ENCODE measurements at regions not wholly inside any gene's neighbourhood (a gene's known extent, or its start where the extent isn't known, plus 50 kb on each side); places are given as distances from the start of the nearest gene placed in this dataset.

GRCh38 chr4:66911880-66912279 is 633.4 kb downstream of the CENPC start:
- ChIA-PET CTCF (ENCODE audit: low intra/inter-chr PET ratio, low total read pairs) (no interaction called here), POLR2A (no interaction called here)
- TF ChIP-seq AKAP8 (CRISPR knock-in tag; IDR thresholded peaks at IDR 0.05): no peak
- no peak for TF ChIP-seq BRCA1 (CRISPR knock-in tag; IDR thresholded peaks at IDR 0.05)
- TF ChIP-seq CREB1 (IDR thresholded peaks at IDR 0.05): 0 out of 2 replicates have a peak, but pooled peaks have one; percentile 26
- TF ChIP-seq CREB1 (CRISPR knock-in tag; IDR thresholded peaks at IDR 0.05): no peak
- Histone ChIP-seq H3K9me3 (ENCODE audit: low read length) (no peaks in the 10 kb centered on the region), H3K4me2 (ENCODE audit: low read depth, low read length) (no peak overlapping the region), H3K27ac (ENCODE audit: extremely low read length, insufficient read depth, low read length) (no peak overlapping the region), H2AFZ (ENCODE audit: low read length) (no peak overlapping the region), H3K79me2 (ENCODE audit: insufficient read depth, low read length) (no peaks in the 10 kb centered on the region), H4K20me1 (ENCODE audit: insufficient read depth, low read length) (no peaks in the 10 kb centered on the region), H3K27me3 (ENCODE audit: control insufficient read depth in 1 of 2, insufficient read depth in 2 of 2, low read length in 2 of 2) (no peaks in the 10 kb centered on the region; a peak in 1 of 5 replicates), H3K4me3 (replicated peaks in 1 of 3; ENCODE audit: insufficient read depth in 1 of 3, low read depth in 2 of 3, low read length in 3 of 3) (no peak overlapping the region), H3K4me1 (ENCODE audit: insufficient read depth, low read length) (no peaks in the 10 kb centered on the region), H3K9ac (ENCODE audit: insufficient read depth, low read depth, low read length) (no peak overlapping the region), H3K36me3 (replicated peaks in 1 of 2; ENCODE audit: control insufficient read depth in 1 of 2, insufficient read depth in 2 of 2, low read length in 2 of 2) (no peaks in the 10 kb centered on the region)
- ATAC-seq (no peak), DNase-seq (ENCODE audit: low spot score) (no peak), FAIRE-seq (no peak)
- intact Hi-C loops (cut with micrococcal nuclease; ENCODE audit: unreplicated experiment): no loop called here
- BruUV-seq (replicated peaks): no TSS peak
- 47% methylated on average over 2 of the region's 2 CpGs for whole genome bisulfite sequencing (ENCODE audit: low lambda C conversion rate)
- in situ Hi-C loops (cut with HindIII; ENCODE audit: extremely low pct_ligation_motif_present, low pct_unique_long_range_greater_than_20kb): no loop called here

GRCh38 chr4:66906314-66906713 is 639.0 kb downstream of the CENPC start:
- 0% methylated on average over 2 of the region's 2 CpGs for WGBS (ENCODE audit: low lambda C conversion rate)

More at GRCh38 chr4:66906314-66906713, 639.0 kb downstream of the CENPC start:
- DNase-seq (ENCODE audit: low spot score): no peak
- H4K20me1 ChIP-seq (ENCODE audit: insufficient read depth, low read length): no peaks in the 10 kb centered on the region
- H2AFZ ChIP-seq (ENCODE audit: low read length): no peak overlapping the region
- H3K4me2 ChIP-seq (ENCODE audit: low read depth, low read length): no peak overlapping the region
- no peaks in the 10 kb centered on the region; a peak in 1 of 5 replicates for H3K27me3 ChIP-seq (ENCODE audit: control insufficient read depth in 1 of 2, insufficient read depth in 2 of 2, low read length in 2 of 2)
- H3K79me2 ChIP-seq (ENCODE audit: insufficient read depth, low read length): no peaks in the 10 kb centered on the region
- intact Hi-C loops (cut with micrococcal nuclease; ENCODE audit: unreplicated experiment): no loop called here
- ChIA-PET POLR2A (no interaction called here), CTCF (ENCODE audit: low intra/inter-chr PET ratio, low total read pairs) (no interaction called here)
- H3K4me3 ChIP-seq (replicated peaks in 1 of 3; ENCODE audit: insufficient read depth in 1 of 3, low read depth in 2 of 3, low read length in 3 of 3): no peak overlapping the region
- H3K9me3 ChIP-seq (ENCODE audit: low read length): no peaks in the 10 kb centered on the region
- H3K9ac ChIP-seq (ENCODE audit: insufficient read depth, low read depth, low read length): no peak overlapping the region
- no peak for ATAC-seq
- no peak for TF ChIP-seq ZNF557 (CRISPR knock-in tag; IDR thresholded peaks at IDR 0.05)
- no peak for TF ChIP-seq ZNF775 (CRISPR knock-in tag; IDR thresholded peaks at IDR 0.05; ENCODE audit: borderline replicate concordance)
- TF ChIP-seq KDM5A (IDR thresholded peaks at IDR 0.05; ENCODE audit: borderline replicate concordance, low read length): no peak
- TF ChIP-seq SP140L (CRISPR knock-in tag; IDR thresholded peaks at IDR 0.05; ENCODE audit: borderline replicate concordance): no peak
- TF ChIP-seq NR2F1 (CRISPR knock-in tag; IDR thresholded peaks at IDR 0.05): no peak
- no peak for TF ChIP-seq KDM6A (CRISPR knock-in tag; IDR thresholded peaks at IDR 0.05; ENCODE audit: low read depth)
- TF ChIP-seq ZFAT (CRISPR knock-in tag; conservative IDR thresholded peaks at IDR 0.05): no peak
- TF ChIP-seq CENPT (CRISPR knock-in tag; IDR thresholded peaks at IDR 0.05; ENCODE audit: low read depth): no peak
- no peak for TF ChIP-seq ZBTB20 (CRISPR knock-in tag; IDR thresholded peaks at IDR 0.05; ENCODE audit: borderline replicate concordance, low read depth)
- TF ChIP-seq ZNF33B (CRISPR knock-in tag; IDR thresholded peaks at IDR 0.05): no peak
- no peak for TF ChIP-seq TCF7 (IDR thresholded peaks at IDR 0.05; ENCODE audit: low read depth)
- TF ChIP-seq ZNF790 (CRISPR knock-in tag; IDR thresholded peaks at IDR 0.05; ENCODE audit: borderline replicate concordance): no peak
- no peak for TF ChIP-seq PAXIP1 (CRISPR knock-in tag; conservative IDR thresholded peaks at IDR 0.05)
- no peak for TF ChIP-seq CEBPG (CRISPR knock-in tag; IDR thresholded peaks at IDR 0.05)
- TF ChIP-seq PCBP2 (optimal IDR thresholded peaks at IDR 0.05; ENCODE audit: low read depth, low read length, poor library complexity, severe bottlenecking): no peak
- TF ChIP-seq BRCA1 (CRISPR knock-in tag; IDR thresholded peaks at IDR 0.05): no peak
- no peak for FAIRE-seq
- H3K27ac ChIP-seq (ENCODE audit: extremely low read length, insufficient read depth, low read length): no peak overlapping the region
- H3K4me1 ChIP-seq (ENCODE audit: insufficient read depth, low read length): no peaks in the 10 kb centered on the region
- in situ Hi-C loops (cut with HindIII; ENCODE audit: extremely low pct_ligation_motif_present, low pct_unique_long_range_greater_than_20kb): no loop called here
- no TSS peak for BruUV-seq (replicated peaks)
- no peaks in the 10 kb centered on the region for H3K36me3 ChIP-seq (replicated peaks in 1 of 2; ENCODE audit: control insufficient read depth in 1 of 2, insufficient read depth in 2 of 2, low read length in 2 of 2)

Data from HepG2 (cell line).